RWPE2 (cell line): ENCODE measurements at regions not wholly inside any gene's neighbourhood (a gene's known extent, or its start where the extent isn't known, plus 50 kb on each side); places are given as distances from the start of the nearest gene placed in this dataset.

Experiments
- ATAC-seq: fragments of 200-7000 bp; cut with Tn5 transposase; 3 replicates; pipeline ENCODE4 v1.9.1; 2021; ENCODE audit warnings: low read depth
- DNase-seq: peaks from one replicate; pipeline ENCODE4 v3.0.0-alpha.2; 2020; ENCODE audit warnings: low spot score
- H3K27ac ChIP-seq: fragments of 450-650 bp; 2 replicates; pipeline ENCODE4 v1.5.1; 2017; ENCODE audit warnings: mild to moderate bottlenecking; ENCODE audit not compliant: poor library complexity, severe bottlenecking
- H3K27me3 ChIP-seq: fragments of 250-450 bp; sonication (Bioruptor Pico); 2 replicates; pipeline ENCODE4 v1.5.1; 2021; ENCODE audit warnings: mild to moderate bottlenecking, moderate library complexity; ENCODE audit not compliant: insufficient read depth, poor library complexity, severe bottlenecking
- H3K36me3 ChIP-seq: fragments of 250-450 bp; sonication (Bioruptor Pico); 2 replicates; pipeline ENCODE4 v1.5.1; 2020; ENCODE audit warnings: low read depth, mild to moderate bottlenecking, moderate library complexity
- H3K4me1 ChIP-seq: fragments of 250-450 bp; sonication (Bioruptor Pico); 2 replicates; pipeline ENCODE4 v1.5.1; 2021; ENCODE audit warnings: mild to moderate bottlenecking, moderate library complexity; ENCODE audit not compliant: insufficient read depth, poor library complexity, severe bottlenecking
- H3K4me3 ChIP-seq: fragments of 250-450 bp; sonication (Bioruptor Pico); 2 replicates; pipeline ENCODE4 v1.5.1; 2021; ENCODE audit warnings: mild to moderate bottlenecking, moderate library complexity; ENCODE audit not compliant: severe bottlenecking
- H3K9me3 ChIP-seq: fragments of 250-450 bp; sonication (Bioruptor Pico); 2 replicates; pipeline ENCODE4 v1.5.1; 2021; ENCODE audit warnings: mild to moderate bottlenecking, moderate library complexity; ENCODE audit not compliant: severe bottlenecking
- TF ChIP-seq, protein P1 (sequence below): fragments of 450-650 bp; IDR thresholded peaks from one replicate; pipeline ENCODE4 v1.5.1; 2017; ENCODE audit warnings: mild to moderate bottlenecking, moderate library complexity; ENCODE audit not compliant: poor library complexity, severe bottlenecking

- H3K4me3 ChIP-seq = no peak overlapping the region
- DNase-seq (no peak), ATAC-seq (no peak)
- TF ChIP-seq, protein P1, sequence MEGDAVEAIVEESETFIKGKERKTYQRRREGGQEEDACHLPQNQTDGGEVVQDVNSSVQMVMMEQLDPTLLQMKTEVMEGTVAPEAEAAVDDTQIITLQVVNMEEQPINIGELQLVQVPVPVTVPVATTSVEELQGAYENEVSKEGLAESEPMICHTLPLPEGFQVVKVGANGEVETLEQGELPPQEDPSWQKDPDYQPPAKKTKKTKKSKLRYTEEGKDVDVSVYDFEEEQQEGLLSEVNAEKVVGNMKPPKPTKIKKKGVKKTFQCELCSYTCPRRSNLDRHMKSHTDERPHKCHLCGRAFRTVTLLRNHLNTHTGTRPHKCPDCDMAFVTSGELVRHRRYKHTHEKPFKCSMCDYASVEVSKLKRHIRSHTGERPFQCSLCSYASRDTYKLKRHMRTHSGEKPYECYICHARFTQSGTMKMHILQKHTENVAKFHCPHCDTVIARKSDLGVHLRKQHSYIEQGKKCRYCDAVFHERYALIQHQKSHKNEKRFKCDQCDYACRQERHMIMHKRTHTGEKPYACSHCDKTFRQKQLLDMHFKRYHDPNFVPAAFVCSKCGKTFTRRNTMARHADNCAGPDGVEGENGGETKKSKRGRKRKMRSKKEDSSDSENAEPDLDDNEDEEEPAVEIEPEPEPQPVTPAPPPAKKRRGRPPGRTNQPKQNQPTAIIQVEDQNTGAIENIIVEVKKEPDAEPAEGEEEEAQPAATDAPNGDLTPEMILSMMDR = no peak
- H3K36me3 ChIP-seq = no peaks in the 10 kb centered on the region
- H3K27me3 ChIP-seq = no peaks in the 10 kb centered on the region
- no peaks in the 10 kb centered on the region for H3K4me1 ChIP-seq
- H3K27ac ChIP-seq = no peak overlapping the region
- no peaks in the 10 kb centered on the region for H3K9me3 ChIP-seq
Observed at GRCh38 chr10:61110188-61110844, 166.3 kb upstream of the RHOBTB1 start.

DNA sequence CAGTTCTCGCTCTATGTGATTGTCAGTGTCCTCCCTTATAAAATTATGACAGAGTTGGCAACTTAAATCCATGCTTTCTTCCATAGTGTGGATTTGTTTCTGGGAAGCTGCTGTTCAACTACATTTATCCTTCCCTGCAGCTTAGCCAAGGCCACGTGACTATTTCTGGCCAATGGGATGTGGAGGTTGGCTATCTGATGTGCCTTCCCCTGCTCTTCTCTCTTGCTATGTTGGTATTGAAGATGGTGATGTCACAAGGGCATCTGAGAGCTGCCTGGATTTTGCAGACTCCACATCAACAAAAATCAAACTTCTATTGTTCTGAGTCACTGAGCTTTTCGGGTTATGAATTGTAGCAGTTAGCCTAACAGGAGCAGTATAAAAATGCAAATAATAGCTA, 164.9 kb upstream of the RHOBTB1 start:
- H3K4me1 ChIP-seq = no peaks in the 10 kb centered on the region
- ATAC-seq = no peak

DNA sequence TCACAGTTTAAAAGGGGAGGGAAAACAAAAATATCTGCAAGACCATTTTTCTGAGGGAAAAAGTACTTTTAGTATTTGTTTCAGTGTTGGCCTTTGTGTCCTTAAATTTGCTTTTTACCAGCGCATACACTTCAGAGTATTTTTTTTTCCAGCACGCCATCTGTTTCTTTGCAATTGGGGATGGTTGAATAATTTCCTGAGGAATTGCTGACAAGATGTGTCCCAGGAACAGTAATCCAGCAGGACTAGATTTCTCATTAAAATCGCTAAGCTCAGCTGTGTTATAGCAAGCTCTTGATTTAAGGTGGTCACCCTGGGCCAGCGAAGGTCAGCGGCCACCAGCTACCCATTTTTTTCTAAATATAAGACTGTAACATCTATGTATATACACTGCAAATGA, 156.9 kb upstream of the RHOBTB1 start:
- Histone ChIP-seq H3K27me3 (no peaks in the 10 kb centered on the region), H3K4me3 (no peak overlapping the region), H3K36me3 (no peaks in the 10 kb centered on the region), H3K27ac (no peak overlapping the region), H3K4me1 (no peaks in the 10 kb centered on the region), H3K9me3 (no peaks in the 10 kb centered on the region)
- DNase-seq (no peak), ATAC-seq (no peak)
- TF ChIP-seq, protein P1 = no peak

More for the DNA sequence above, 164.9 kb upstream of the RHOBTB1 start:
- no peak for DNase-seq
- Histone ChIP-seq H3K27me3 (no peaks in the 10 kb centered on the region), H3K9me3 (no peaks in the 10 kb centered on the region), H3K4me3 (no peak overlapping the region), H3K27ac (no peak overlapping the region), H3K36me3 (no peaks in the 10 kb centered on the region)
- TF ChIP-seq, protein P1 = no peak

- Histone ChIP-seq H3K4me1 (no peaks in the 10 kb centered on the region), H3K9me3 (no peaks in the 10 kb centered on the region), H3K36me3 (no peaks in the 10 kb centered on the region), H3K27ac (no peak overlapping the region), H3K27me3 (no peaks in the 10 kb centered on the region), H3K4me3 (no peak overlapping the region)
- no peak for DNase-seq
- TF ChIP-seq, protein P1 = no peak
- ATAC-seq = no peak
Observed at GRCh38 chr10:61099756-61100155, 155.8 kb upstream of the RHOBTB1 start.

- H3K27me3 ChIP-seq = no peaks in the 10 kb centered on the region
- H3K27ac ChIP-seq = no peak overlapping the region
- no peaks in the 10 kb centered on the region for H3K4me1 ChIP-seq
- DNase-seq = no peak
- H3K36me3 ChIP-seq = no peaks in the 10 kb centered on the region
- TF ChIP-seq, protein P1 = no peak
- H3K9me3 ChIP-seq = no peaks in the 10 kb centered on the region
- ATAC-seq = no peak
- no peak overlapping the region for H3K4me3 ChIP-seq
Observed at GRCh38 chr10:61098966-61099365, 155.0 kb upstream of the RHOBTB1 start.
